ELR (cell line): ENCODE measurements at regions not wholly inside any gene's neighbourhood (a gene's known extent, or its start where the extent isn't known, plus 50 kb on each side); places are given as distances from the start of the nearest gene placed in this dataset.

Experiments
- DNase-seq: peaks from one replicate; pipeline ENCODE4 v3.0.0-alpha.2; 2015; ENCODE audit warnings: low read depth

- no peak for DNase-seq
Observed at GRCh38 chr6:23311211-23311610, 741.8 kb downstream of the HDGFL1 start.

- DNase-seq = no peak
Observed at GRCh38 chr6:23316131-23316530, 746.8 kb downstream of the HDGFL1 start.

- DNase-seq = no peak
Observed at GRCh38 chr6:23316931-23317330, 747.6 kb downstream of the HDGFL1 start.

- no peak for DNase-seq
Observed at GRCh38 chr6:23319582-23319981, 750.2 kb downstream of the HDGFL1 start.

- no peak for DNase-seq
Observed at GRCh38 chr6:23320471-23321015, 751.2 kb downstream of the HDGFL1 start.

- DNase-seq = no peak
Observed at GRCh38 chr6:23323897-23324296, 754.5 kb downstream of the HDGFL1 start.

GRCh38 chr6:23325065-23325464 is 755.7 kb downstream of the HDGFL1 start:
- no peak for DNase-seq

- no peak for DNase-seq
Observed at GRCh38 chr6:23327621-23328020, 758.3 kb downstream of the HDGFL1 start.

- DNase-seq = no peak
Observed at GRCh38 chr6:23329086-23329485, 759.7 kb downstream of the HDGFL1 start.

GRCh38 chr6:23330632-23331031 is 761.3 kb downstream of the HDGFL1 start:
- DNase-seq = no peak

GRCh38 chr6:23334360-23334759 is 765.0 kb downstream of the HDGFL1 start:
- no peak for DNase-seq

GRCh38 chr6:23335894-23336293 is 766.5 kb downstream of the HDGFL1 start:
- no peak for DNase-seq

- no peak for DNase-seq
Observed at GRCh38 chr6:23339268-23339667, 769.9 kb downstream of the HDGFL1 start.

GRCh38 chr6:23340271-23340670 is 770.9 kb downstream of the HDGFL1 start:
- no peak for DNase-seq

- no peak for DNase-seq
Observed at GRCh38 chr6:23343610-23344306, 774.4 kb downstream of the HDGFL1 start.

GRCh38 chr6:23348185-23348584 is 777.8 kb upstream of the NRSN1 start:
- DNase-seq = no peak

GRCh38 chr6:23349521-23350147 is 776.4 kb upstream of the NRSN1 start:
- peak; percentile 70 for DNase-seq

- DNase-seq = no peak
Observed at GRCh38 chr6:23350752-23351453, 775.1 kb upstream of the NRSN1 start.

- DNase-seq = no peak
Observed at GRCh38 chr6:23354004-23354403, 772.0 kb upstream of the NRSN1 start.

- no peak for DNase-seq
Observed at GRCh38 chr6:23357185-23357766, 768.7 kb upstream of the NRSN1 start.

GRCh38 chr6:23365732-23366131 is 760.3 kb upstream of the NRSN1 start:
- DNase-seq = no peak

- no peak for DNase-seq
Observed at GRCh38 chr6:23367311-23367710, 758.7 kb upstream of the NRSN1 start.

- no peak for DNase-seq
Observed at GRCh38 chr6:23368557-23368956, 757.5 kb upstream of the NRSN1 start.
